Thoracic aorta (tissue), 2 donors: ENCODE measurements at regions not wholly inside any gene's neighbourhood (a gene's known extent, or its start where the extent isn't known, plus 50 kb on each side); places are given as distances from the start of the nearest gene placed in this dataset.

Source experiments
- ATAC-seq: fragments of 150-250 bp; one replicate; pipeline ENCODE4 v1.8.0; 2017; ENCODE audit warnings: low read depth; ENCODE audit not compliant: insufficient number of reproducible peaks, low FRiP score
- DNase-seq: peaks from one replicate; pipeline ENCODE4 v3.0.0-alpha.2; 2020; ENCODE audit warnings: low spot score
- H3K27ac ChIP-seq, 2 donors: fragments of 200-600 bp; sonication (generic); 1 replicate in 1 of 2; 2 replicates in 1 of 2; pipeline ENCODE4 v1.5.1; 2016; ENCODE audit warnings: mild to moderate bottlenecking in 2 of 2, moderate library complexity in 2 of 2
- H3K27me3 ChIP-seq: fragments of 200-600 bp; sonication (generic); replicated peaks from 2 replicates; pipeline ENCODE4 v1.6.0; 2016; ENCODE audit warnings: mild to moderate bottlenecking; ENCODE audit not compliant: insufficient read depth
- H3K36me3 ChIP-seq: fragments of 200-600 bp; sonication (generic); one replicate; pipeline ENCODE4 v1.5.1; 2016
- H3K4me1 ChIP-seq, 2 donors: fragments of 200-600 bp; sonication (generic); 1 replicate in 1 of 2; 2 replicates in 1 of 2; pipeline versions ENCODE4 v1.5.1 to v1.6.0; 2016; ENCODE audit warnings: low read depth in 2 of 2, mild to moderate bottlenecking in 1 of 2; ENCODE audit not compliant: control insufficient read depth in 1 of 2
- H3K4me3 ChIP-seq: fragments of 200-600 bp; sonication (generic); 2 replicates; pipeline ENCODE4 v1.5.1; 2016; ENCODE audit warnings: mild to moderate bottlenecking
- H3K9me3 ChIP-seq: fragments of 200-600 bp; sonication (generic); 2 replicates; pipeline ENCODE4 v1.5.1; 2016
- CTCF ChIP-seq: fragments of 200-600 bp; sonication (generic); IDR thresholded peaks from one replicate; pipeline ENCODE4 v1.5.1; 2019; ENCODE audit warnings: antibody characterized with exemption

- Histone ChIP-seq H3K9me3 (no peaks in the 10 kb centered on the region), H3K4me1 (no peaks in the 10 kb centered on the region), H3K36me3 (no peaks in the 10 kb centered on the region), H3K27ac (no peak overlapping the region), H3K27me3 (no peaks in the 10 kb centered on the region), H3K4me3 (no peak overlapping the region)
- DNase-seq: no peak
- ATAC-seq: no peak
- no peak for TF ChIP-seq CTCF
Observed at GRCh38 chr6:95186710-95187109, 390.6 kb upstream of the MANEA start.

GRCh38 chr6:95197590-95197989 lies 379.7 kb upstream of the MANEA start:
- TF ChIP-seq CTCF: no peak
- H3K9me3 ChIP-seq: no peaks in the 10 kb centered on the region
- H3K27ac ChIP-seq: no peak overlapping the region
- no peak overlapping the region for H3K4me3 ChIP-seq
- no peaks in the 10 kb centered on the region for H3K36me3 ChIP-seq
- H3K27me3 ChIP-seq: no peaks in the 10 kb centered on the region
- no peaks in the 10 kb centered on the region for H3K4me1 ChIP-seq
- DNase-seq (no peak), ATAC-seq (no peak)

GRCh38 chr6:95203153-95203754 lies 374.1 kb upstream of the MANEA start:
- no peak overlapping the region for H3K4me3 ChIP-seq
- H3K27ac ChIP-seq: no peak overlapping the region
- DNase-seq (no peak), ATAC-seq (no peak)
- no peaks in the 10 kb centered on the region for H3K36me3 ChIP-seq
- H3K9me3 ChIP-seq: no peaks in the 10 kb centered on the region
- H3K27me3 ChIP-seq: no peaks in the 10 kb centered on the region
- no peak for TF ChIP-seq CTCF
- H3K4me1 ChIP-seq: no peaks in the 10 kb centered on the region

- DNase-seq (no peak), ATAC-seq (no peak)
- no peaks in the 10 kb centered on the region for H3K27me3 ChIP-seq
- no peak overlapping the region for H3K4me3 ChIP-seq
- H3K4me1 ChIP-seq: no peaks in the 10 kb centered on the region
- H3K36me3 ChIP-seq: no peaks in the 10 kb centered on the region
- no peaks in the 10 kb centered on the region for H3K9me3 ChIP-seq
- H3K27ac ChIP-seq: no peak overlapping the region
- TF ChIP-seq CTCF: no peak
Observed at GRCh38 chr6:95204178-95204577, 373.2 kb upstream of the MANEA start.

GRCh38 chr6:95208621-95209020 lies 368.7 kb upstream of the MANEA start:
- no peak for DNase-seq
- no peak for ATAC-seq
- H3K27me3 ChIP-seq: no peaks in the 10 kb centered on the region

More at GRCh38 chr6:95208621-95209020, 368.7 kb upstream of the MANEA start:
- no peaks in the 10 kb centered on the region for H3K36me3 ChIP-seq
- no peak overlapping the region for H3K27ac ChIP-seq
- no peak for TF ChIP-seq CTCF
- H3K4me3 ChIP-seq: no peak overlapping the region
- H3K9me3 ChIP-seq: no peaks in the 10 kb centered on the region
- no peaks in the 10 kb centered on the region for H3K4me1 ChIP-seq
